Esophagus squamous epithelium (tissue), 5 donors: ENCODE measurements at regions not wholly inside any gene's neighbourhood (a gene's known extent, or its start where the extent isn't known, plus 50 kb on each side); places are given as distances from the start of the nearest gene placed in this dataset.

Experiments
- DNase-seq: peaks from one replicate; lab custom pipeline; 2025; lab: John Stamatoyannopoulos, UW
- H3K27ac ChIP-seq, 4 donors: fragments of 200-600 bp; sonication (generic); one replicate each; pipeline ENCODE4 v1.5.1; 2016 to 2019; ENCODE audit warnings: mild to moderate bottlenecking in 1 of 4
- H3K27me3 ChIP-seq, 4 donors: fragments of 200-600 bp; sonication (generic); 1 replicate in 3 of 4; 2 replicates in 1 of 4; pipeline versions ENCODE4 v1.5.1 to v1.6.0; 2017 to 2021; ENCODE audit warnings: antibody characterized with exemption in 1 of 4
- H3K36me3 ChIP-seq, 3 donors: fragments of 200-600 bp; sonication (generic); one replicate each; pipeline ENCODE4 v1.5.1; 2016 to 2019
- H3K4me1 ChIP-seq, 3 donors: fragments of 200-600 bp; sonication (generic); one replicate each; pipeline ENCODE4 v1.5.1; 2017 to 2019
- H3K4me3 ChIP-seq, 4 donors: fragments of 200-600 bp; sonication (generic); 1 replicate in 3 of 4; 2 replicates in 1 of 4; pipeline ENCODE4 v1.5.1; 2016 to 2019; ENCODE audit warnings: mild to moderate bottlenecking in 2 of 4, moderate library complexity in 1 of 4
- H3K9me3 ChIP-seq, 3 donors: fragments of 200-600 bp; sonication (generic); one replicate each; pipeline ENCODE4 v1.5.1; 2016 to 2019
- POLR2A ChIP-seq, 4 donors: fragments of 450-650 bp; IDR thresholded peaks; one replicate each; pipeline ENCODE4 v1.6.1; 2017; ENCODE audit warnings: antibody characterized with exemption in 4 of 4, mild to moderate bottlenecking in 4 of 4, moderate library complexity in 3 of 4
- WGBS, 2 donors: methylation state at CpG; one replicate each; pipeline ENCODE4 v1.1.5; 2018; 5-methylcytosine and 5-hydroxymethylcytosine counted together
- intact Hi-C: fragments of 100-400 bp; cut with DNase I; formaldehyde crosslinking; loops from one replicate; pipeline ENCODE4 v1.15.0; 2022
- TF ChIP-seq, protein P1 (sequence below), 6 experiments: fragments of 450-650 bp in 4 of 6; fragments of 200-600 bp in 2 of 6; sonication (generic) in 2 of 6; IDR thresholded peaks; one replicate each; pipeline ENCODE4 v1.5.1; 2016 to 2019; ENCODE audit warnings: antibody characterized with exemption in 6 of 6, mild to moderate bottlenecking in 4 of 6, moderate library complexity in 4 of 6
- donor health status: DM: yes; HTN: yes; CAD: no.

DNA sequence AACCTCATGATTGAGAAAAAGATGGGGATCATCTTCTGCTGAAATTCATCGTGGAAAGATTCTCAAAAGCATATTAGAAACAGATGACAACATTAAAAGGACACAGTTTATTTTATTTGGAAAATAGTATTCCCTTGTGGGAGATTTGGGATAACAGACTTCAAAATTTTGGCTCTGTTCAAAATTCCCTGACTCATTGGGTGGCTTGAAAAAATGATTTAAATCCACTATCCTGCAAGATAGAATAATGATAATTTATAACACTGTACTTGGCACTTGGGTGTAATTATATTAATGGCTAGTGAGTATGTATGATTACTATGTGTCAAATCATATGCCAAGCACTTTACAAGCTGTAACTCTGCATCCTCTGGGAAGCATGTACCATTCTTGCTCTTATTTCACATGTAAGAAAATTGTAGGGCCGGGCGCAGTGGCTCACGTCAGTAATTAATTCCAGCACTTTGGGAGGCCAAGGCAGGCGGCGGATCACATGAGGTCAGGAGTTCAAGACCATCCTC is 128.8 kb downstream of the LMNTD1 start:
- H3K9me3 ChIP-seq = no peaks in the 10 kb centered on the region
- DNase-seq = no peak
- H3K27me3 ChIP-seq = no peaks in the 10 kb centered on the region
- H3K4me3 ChIP-seq = no peak overlapping the region
- H3K27ac ChIP-seq = no peak overlapping the region
- intact Hi-C loops = no loop called here
- no peaks in the 10 kb centered on the region for H3K4me1 ChIP-seq
- 62 to 88% methylated on average over 6 of the region's 6 CpGs for WGBS, 2 donors
- TF ChIP-seq, protein P1, sequence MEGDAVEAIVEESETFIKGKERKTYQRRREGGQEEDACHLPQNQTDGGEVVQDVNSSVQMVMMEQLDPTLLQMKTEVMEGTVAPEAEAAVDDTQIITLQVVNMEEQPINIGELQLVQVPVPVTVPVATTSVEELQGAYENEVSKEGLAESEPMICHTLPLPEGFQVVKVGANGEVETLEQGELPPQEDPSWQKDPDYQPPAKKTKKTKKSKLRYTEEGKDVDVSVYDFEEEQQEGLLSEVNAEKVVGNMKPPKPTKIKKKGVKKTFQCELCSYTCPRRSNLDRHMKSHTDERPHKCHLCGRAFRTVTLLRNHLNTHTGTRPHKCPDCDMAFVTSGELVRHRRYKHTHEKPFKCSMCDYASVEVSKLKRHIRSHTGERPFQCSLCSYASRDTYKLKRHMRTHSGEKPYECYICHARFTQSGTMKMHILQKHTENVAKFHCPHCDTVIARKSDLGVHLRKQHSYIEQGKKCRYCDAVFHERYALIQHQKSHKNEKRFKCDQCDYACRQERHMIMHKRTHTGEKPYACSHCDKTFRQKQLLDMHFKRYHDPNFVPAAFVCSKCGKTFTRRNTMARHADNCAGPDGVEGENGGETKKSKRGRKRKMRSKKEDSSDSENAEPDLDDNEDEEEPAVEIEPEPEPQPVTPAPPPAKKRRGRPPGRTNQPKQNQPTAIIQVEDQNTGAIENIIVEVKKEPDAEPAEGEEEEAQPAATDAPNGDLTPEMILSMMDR (IDR thresholded peaks at IDR 0.05) = no peak
- TF ChIP-seq POLR2A (IDR thresholded peaks at IDR 0.05) = no peak
- H3K36me3 ChIP-seq = no peaks in the 10 kb centered on the region

GRCh38 chr12:25423355-25424050 is 129.6 kb downstream of the LMNTD1 start:
- no peak overlapping the region for H3K4me3 ChIP-seq

DNA sequence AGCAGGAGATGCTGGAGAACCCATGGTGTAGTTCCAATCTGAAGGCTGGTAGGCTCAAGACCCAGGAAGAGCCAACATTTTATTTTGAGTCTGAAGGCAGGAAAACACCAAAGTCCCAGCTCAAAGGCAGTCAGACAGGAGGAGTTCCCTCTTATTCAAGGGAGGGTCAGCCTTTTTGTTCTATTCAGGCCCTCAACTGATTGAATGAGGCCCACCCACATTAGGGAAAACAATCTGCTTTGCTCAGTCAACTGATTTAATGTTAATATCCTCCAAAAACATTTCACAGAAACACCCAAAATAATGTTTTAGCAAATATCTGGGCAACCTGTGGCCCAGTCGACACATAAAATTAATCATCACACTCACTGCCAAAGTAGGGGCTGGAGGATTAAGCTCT is 130.8 kb downstream of the LMNTD1 start:
- Histone ChIP-seq H3K27ac (no peak overlapping the region), H3K27me3 (no peaks in the 10 kb centered on the region), H3K4me3 (no peak overlapping the region), H3K9me3 (no peaks in the 10 kb centered on the region), H3K36me3 (no peaks in the 10 kb centered on the region), H3K4me1 (no peaks in the 10 kb centered on the region)
- 30 to 82% methylated on average over 1 of the region's 1 CpG for WGBS, 2 donors
- intact Hi-C loops = no loop called here
- DNase-seq = no peak
- no peak for TF ChIP-seq POLR2A (IDR thresholded peaks at IDR 0.05)
- TF ChIP-seq, protein P1 (IDR thresholded peaks at IDR 0.05) = no peak

More at GRCh38 chr12:25423355-25424050, 129.6 kb downstream of the LMNTD1 start:
- 78 to 84% methylated on average over 11 of the region's 11 CpGs for WGBS, 2 donors
- Histone ChIP-seq H3K36me3 (no peaks in the 10 kb centered on the region), H3K27ac (no peak overlapping the region), H3K4me1 (no peaks in the 10 kb centered on the region), H3K27me3 (no peaks in the 10 kb centered on the region), H3K9me3 (no peaks in the 10 kb centered on the region)
- no peak for TF ChIP-seq POLR2A (IDR thresholded peaks at IDR 0.05)
- TF ChIP-seq, protein P1 (IDR thresholded peaks at IDR 0.05) = no peak
- no peak for DNase-seq
- intact Hi-C loops = no loop called here

- Histone ChIP-seq H3K4me3 (no peak overlapping the region), H3K9me3 (no peaks in the 10 kb centered on the region), H3K27me3 (no peaks in the 10 kb centered on the region), H3K4me1 (no peaks in the 10 kb centered on the region), H3K36me3 (no peaks in the 10 kb centered on the region), H3K27ac (no peak overlapping the region)
- no peak for DNase-seq
- TF ChIP-seq, protein P1 (IDR thresholded peaks at IDR 0.05) = no peak
- no peak for TF ChIP-seq POLR2A (IDR thresholded peaks at IDR 0.05)
- intact Hi-C loops = no loop called here
- WGBS, 2 donors = 81 to 83% methylated on average over 2 of the region's 2 CpGs
Observed at GRCh38 chr12:25421651-25422167, 131.4 kb downstream of the LMNTD1 start.

GRCh38 chr12:25420116-25420515 is 133.0 kb downstream of the LMNTD1 start:
- Histone ChIP-seq H3K27ac (no peak overlapping the region), H3K27me3 (no peaks in the 10 kb centered on the region), H3K36me3 (no peaks in the 10 kb centered on the region), H3K9me3 (no peaks in the 10 kb centered on the region), H3K4me3 (no peak overlapping the region), H3K4me1 (no peaks in the 10 kb centered on the region)
- TF ChIP-seq POLR2A (IDR thresholded peaks at IDR 0.05) = no peak
- TF ChIP-seq, protein P1 (IDR thresholded peaks at IDR 0.05) = no peak
- no peak for DNase-seq
- 55 to 70% methylated on average over 4 of the region's 4 CpGs for WGBS, 2 donors
- intact Hi-C loops = no loop called here
